BJ (cell line): ENCODE measurements at regions not wholly inside any gene's neighbourhood (a gene's known extent, or its start where the extent isn't known, plus 50 kb on each side); places are given as distances from the start of the nearest gene placed in this dataset.

Source experiments
- CTCF ChIA-PET: fragments of 350-600 bp; formaldehyde crosslinking; extraction: SDS; loops from one replicate; lab custom pipeline; 2021; ENCODE audit warnings: antibody characterized with exemption, inconsistent platforms; lab: Yijun Ruan, JAX
- POLR2A ChIA-PET: fragments of 300-600 bp; sonication (Branson Sonifier 250); formaldehyde crosslinking; extraction: SDS; loops from one replicate; lab custom pipeline; 2021; ENCODE audit warnings: antibody characterized with exemption; lab: Charles Lee
- DNase-seq: peaks from one replicate; pipeline ENCODE4 v3.0.0-alpha.2; 2011; ENCODE audit warnings: low read depth
- H3K27me3 ChIP-seq: 2 replicates; pipeline ENCODE4 v1.6.0; 2011; ENCODE audit warnings: low read length; ENCODE audit not compliant: control insufficient read depth, insufficient read depth
- H3K36me3 ChIP-seq: 2 replicates; pipeline ENCODE4 v1.5.1; 2011; ENCODE audit warnings: low read length; ENCODE audit not compliant: control insufficient read depth, insufficient read depth
- H3K4me3 ChIP-seq: 2 replicates; pipeline ENCODE4 v1.5.1; 2011; ENCODE audit warnings: low read depth, mild to moderate bottlenecking, control low read depth, low read length
- TF ChIP-seq, protein P1 (sequence below): IDR thresholded peaks from 2 replicates; pipeline ENCODE4 v1.5.1; 2011; ENCODE audit warnings: low read depth, mild to moderate bottlenecking, control low read depth, inconsistent platforms, low read length, moderate library complexity; ENCODE audit not compliant: insufficient read depth

DNA sequence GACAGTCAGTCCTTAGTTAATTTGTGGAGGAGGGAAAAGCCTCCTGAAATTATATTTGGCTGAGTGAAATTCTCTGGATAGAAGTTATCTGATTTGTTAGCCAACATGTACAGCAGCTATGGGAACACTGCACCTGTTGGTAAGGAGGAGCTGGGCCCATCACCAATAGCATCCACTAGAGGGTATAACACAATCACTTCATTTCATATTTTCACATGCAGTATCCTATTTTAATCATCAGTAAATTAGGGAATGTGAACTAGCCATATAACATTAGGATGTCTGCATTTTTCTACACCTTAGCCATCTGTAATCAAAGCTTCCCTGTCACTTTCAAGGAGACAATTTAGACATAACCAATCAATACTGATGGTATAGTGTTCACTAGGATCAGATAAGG lies 818.4 kb upstream of the CDH2 start:
- DNase-seq = no peak
- Histone ChIP-seq H3K36me3 (no peaks in the 10 kb centered on the region), H3K27me3 (no peaks in the 10 kb centered on the region), H3K4me3 (no peak overlapping the region)
- CTCF ChIA-PET = interaction anchor here (0.6 to 1.6 kb wide), 5 partner anchors 9 to 1926 kb away, joined by 3 to 7 read pairs (median 4); no protein-coding TSS in a partner anchor
- TF ChIP-seq, protein P1, sequence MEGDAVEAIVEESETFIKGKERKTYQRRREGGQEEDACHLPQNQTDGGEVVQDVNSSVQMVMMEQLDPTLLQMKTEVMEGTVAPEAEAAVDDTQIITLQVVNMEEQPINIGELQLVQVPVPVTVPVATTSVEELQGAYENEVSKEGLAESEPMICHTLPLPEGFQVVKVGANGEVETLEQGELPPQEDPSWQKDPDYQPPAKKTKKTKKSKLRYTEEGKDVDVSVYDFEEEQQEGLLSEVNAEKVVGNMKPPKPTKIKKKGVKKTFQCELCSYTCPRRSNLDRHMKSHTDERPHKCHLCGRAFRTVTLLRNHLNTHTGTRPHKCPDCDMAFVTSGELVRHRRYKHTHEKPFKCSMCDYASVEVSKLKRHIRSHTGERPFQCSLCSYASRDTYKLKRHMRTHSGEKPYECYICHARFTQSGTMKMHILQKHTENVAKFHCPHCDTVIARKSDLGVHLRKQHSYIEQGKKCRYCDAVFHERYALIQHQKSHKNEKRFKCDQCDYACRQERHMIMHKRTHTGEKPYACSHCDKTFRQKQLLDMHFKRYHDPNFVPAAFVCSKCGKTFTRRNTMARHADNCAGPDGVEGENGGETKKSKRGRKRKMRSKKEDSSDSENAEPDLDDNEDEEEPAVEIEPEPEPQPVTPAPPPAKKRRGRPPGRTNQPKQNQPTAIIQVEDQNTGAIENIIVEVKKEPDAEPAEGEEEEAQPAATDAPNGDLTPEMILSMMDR = peak; percentile 42
- POLR2A ChIA-PET = no interaction called here

DNA sequence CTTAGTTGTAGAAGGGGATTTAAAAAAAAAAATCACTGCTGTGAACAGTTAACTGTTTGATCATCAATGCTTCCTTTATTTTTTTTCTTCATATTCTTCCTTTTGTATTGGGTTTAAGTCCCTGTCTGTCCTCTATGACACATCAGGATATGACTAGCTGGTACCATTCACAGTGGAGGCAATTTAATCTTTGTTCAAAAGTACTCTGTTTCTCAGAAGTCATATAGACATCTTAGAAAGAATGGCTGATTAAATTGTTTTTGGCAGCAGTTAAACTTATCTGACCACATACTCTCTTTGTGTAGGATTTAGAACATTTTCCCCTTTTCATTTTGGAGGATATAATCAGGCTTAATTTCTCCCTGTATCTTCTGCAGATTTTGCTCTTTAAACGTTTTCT lies 807.8 kb upstream of the CDH2 start:
- H3K36me3 ChIP-seq = no peaks in the 10 kb centered on the region

GRCh38 chr18:28974504-28974903 lies 797.6 kb upstream of the CDH2 start:
- TF ChIP-seq, protein P1 = no peak
- no peak for DNase-seq
- POLR2A ChIA-PET = no interaction called here
- no peaks in the 10 kb centered on the region for H3K36me3 ChIP-seq
- CTCF ChIA-PET = no interaction called here
- no peaks in the 10 kb centered on the region for H3K27me3 ChIP-seq
- no peak overlapping the region for H3K4me3 ChIP-seq

More for the DNA sequence above, 807.8 kb upstream of the CDH2 start:
- ChIA-PET POLR2A (no interaction called here), CTCF (interaction anchor here (0.7 to 0.9 kb wide), 2 partner anchors 23 to 805 kb away, joined by 3 read pairs; no protein-coding TSS in a partner anchor)
- TF ChIP-seq, protein P1 = no peak
- no peak overlapping the region for H3K4me3 ChIP-seq
- DNase-seq = no peak
- no peaks in the 10 kb centered on the region for H3K27me3 ChIP-seq

GRCh38 chr18:28973324-28973723 lies 796.4 kb upstream of the CDH2 start:
- TF ChIP-seq, protein P1 = no peak
- Histone ChIP-seq H3K36me3 (no peaks in the 10 kb centered on the region), H3K4me3 (no peak overlapping the region), H3K27me3 (no peaks in the 10 kb centered on the region)
- ChIA-PET POLR2A (no interaction called here), CTCF (no interaction called here)
- DNase-seq = no peak

DNA sequence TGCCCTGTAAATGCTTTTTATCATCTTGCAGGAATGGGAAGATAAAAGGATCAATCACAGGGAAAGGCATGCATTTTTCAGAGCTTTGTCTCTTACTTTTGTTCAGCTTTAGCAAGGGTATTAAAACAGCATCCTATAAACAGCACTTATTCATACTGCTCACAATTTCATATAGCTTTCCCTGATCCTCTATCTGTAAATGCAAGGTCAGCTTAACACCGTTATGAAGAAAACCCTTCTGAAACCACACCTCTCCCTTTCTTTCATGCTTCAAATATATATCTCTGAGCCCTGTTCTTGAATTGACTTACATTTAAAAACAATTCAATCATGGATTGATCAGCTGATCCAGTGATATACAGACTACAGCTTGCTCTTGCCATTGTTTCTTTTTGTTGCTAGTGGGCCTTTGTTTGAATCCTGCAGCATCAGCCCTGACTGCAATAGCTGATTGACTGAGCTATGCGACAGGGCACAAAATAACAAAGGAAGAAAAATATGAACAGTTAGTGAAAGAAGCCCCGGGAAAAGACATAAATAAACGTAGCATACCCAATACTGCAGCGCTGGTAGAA lies 795.5 kb upstream of the CDH2 start:
- H3K27me3 ChIP-seq = no peaks in the 10 kb centered on the region
- TF ChIP-seq, protein P1 = no peak
- ChIA-PET CTCF (interaction anchor here (2.5 kb wide), 1 partner anchor 10 kb away, joined by 15 read pairs; no protein-coding TSS in a partner anchor), POLR2A (no interaction called here)
- no peak for DNase-seq
- H3K36me3 ChIP-seq = no peaks in the 10 kb centered on the region
- no peak overlapping the region for H3K4me3 ChIP-seq
